Left kidney (tissue), 1 donor: ENCODE measurements at regions not wholly inside any gene's neighbourhood (a gene's known extent, or its start where the extent isn't known, plus 50 kb on each side); places are given as distances from the start of the nearest gene placed in this dataset.

Source experiments
- DNase-seq: peaks from one replicate; pipeline ENCODE4 v3.0.0-alpha.2; 2013

GRCh38 chr4:173924561-173924960 is 358.9 kb downstream of the FBXO8 start:
- DNase-seq = no peak

- no peak for DNase-seq
These were observed 363.6 kb downstream of the FBXO8 start for GRCh38 chr4:173919861-173920260.

- no peak for DNase-seq
These were observed 364.3 kb downstream of the FBXO8 start for GRCh38 chr4:173919196-173919595.

- DNase-seq = no peak
These were observed 366.1 kb downstream of the FBXO8 start for GRCh38 chr4:173917255-173917960.

GRCh38 chr4:173913496-173913895 is 370.0 kb downstream of the FBXO8 start:
- DNase-seq = no peak

- DNase-seq = no peak
These were observed 371.1 kb downstream of the FBXO8 start for GRCh38 chr4:173912384-173912783.

GRCh38 chr4:173910891-173911290 is 372.6 kb downstream of the FBXO8 start:
- DNase-seq = no peak

GRCh38 chr4:173909294-173909693 is 374.2 kb downstream of the FBXO8 start:
- DNase-seq = no peak

GRCh38 chr4:173899813-173900212 is 369.8 kb upstream of the HAND2 start:
- no peak for DNase-seq

- no peak for DNase-seq
These were observed 361.0 kb upstream of the HAND2 start for GRCh38 chr4:173891072-173891471.

- no peak for DNase-seq
These were observed 353.8 kb upstream of the HAND2 start for GRCh38 chr4:173883821-173884220.

- no peak for DNase-seq
These were observed 350.9 kb upstream of the HAND2 start for GRCh38 chr4:173880897-173881296.

GRCh38 chr4:173879509-173879908 is 349.5 kb upstream of the HAND2 start:
- DNase-seq = no peak

GRCh38 chr4:173878701-173879100 is 348.7 kb upstream of the HAND2 start:
- no peak for DNase-seq

- no peak for DNase-seq
These were observed 341.6 kb upstream of the HAND2 start for GRCh38 chr4:173871643-173872042.

- no peak for DNase-seq
These were observed 336.4 kb upstream of the HAND2 start for GRCh38 chr4:173866322-173867026.

GRCh38 chr4:173862754-173863153 is 332.7 kb upstream of the HAND2 start:
- no peak for DNase-seq

GRCh38 chr4:173860094-173860493 is 330.1 kb upstream of the HAND2 start:
- no peak for DNase-seq

- DNase-seq = no peak
These were observed 329.2 kb upstream of the HAND2 start for GRCh38 chr4:173859091-173859713.

GRCh38 chr4:173858471-173858870 is 328.4 kb upstream of the HAND2 start:
- DNase-seq = no peak

- DNase-seq = no peak
These were observed 327.8 kb upstream of the HAND2 start for GRCh38 chr4:173857828-173858227.

GRCh38 chr4:173855015-173855414 is 325.0 kb upstream of the HAND2 start:
- no peak for DNase-seq

- DNase-seq = no peak
These were observed 322.7 kb upstream of the HAND2 start for GRCh38 chr4:173852775-173853174.
